ENCODE measurements at regions not wholly inside any gene's neighbourhood (a gene's known extent, or its start where the extent isn't known, plus 50 kb on each side); places are given as distances from the start of the nearest gene placed in this dataset.

DNA sequence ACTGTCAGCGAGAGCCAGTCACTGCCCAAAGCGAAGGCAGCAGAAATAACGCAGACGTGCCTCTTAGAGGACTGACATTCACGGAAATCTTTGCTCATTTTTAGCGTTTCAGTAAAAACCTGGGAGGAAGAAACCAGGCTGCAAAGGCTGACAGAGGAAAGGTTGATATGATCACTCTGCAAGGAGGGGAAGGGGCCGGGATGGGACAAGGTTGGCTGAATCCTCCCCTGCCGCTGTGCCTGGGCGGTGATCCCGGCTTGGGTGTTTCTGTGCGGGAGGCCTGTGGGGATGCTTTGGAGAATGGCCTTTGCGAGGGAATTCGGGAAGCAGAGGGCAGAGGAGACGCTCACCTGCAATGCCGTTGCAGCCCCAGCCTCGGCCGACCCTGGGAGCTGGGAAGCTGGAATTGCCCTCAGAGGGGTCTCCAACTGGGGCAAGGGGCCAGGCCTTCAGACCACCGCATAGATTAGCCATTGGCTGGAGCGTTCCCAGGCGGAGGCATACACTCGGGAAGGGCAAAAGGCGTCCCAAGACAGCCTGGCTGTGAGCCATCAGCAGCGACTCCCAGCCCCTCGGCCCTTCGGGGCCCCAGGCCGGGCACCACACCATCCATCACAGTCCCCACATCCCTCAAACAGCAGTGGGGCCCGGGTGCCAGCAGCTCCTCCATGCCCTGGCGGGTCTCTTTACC, 111.7 kb upstream of the GPC1 start:
- TF ChIP-seq, protein P1, sequence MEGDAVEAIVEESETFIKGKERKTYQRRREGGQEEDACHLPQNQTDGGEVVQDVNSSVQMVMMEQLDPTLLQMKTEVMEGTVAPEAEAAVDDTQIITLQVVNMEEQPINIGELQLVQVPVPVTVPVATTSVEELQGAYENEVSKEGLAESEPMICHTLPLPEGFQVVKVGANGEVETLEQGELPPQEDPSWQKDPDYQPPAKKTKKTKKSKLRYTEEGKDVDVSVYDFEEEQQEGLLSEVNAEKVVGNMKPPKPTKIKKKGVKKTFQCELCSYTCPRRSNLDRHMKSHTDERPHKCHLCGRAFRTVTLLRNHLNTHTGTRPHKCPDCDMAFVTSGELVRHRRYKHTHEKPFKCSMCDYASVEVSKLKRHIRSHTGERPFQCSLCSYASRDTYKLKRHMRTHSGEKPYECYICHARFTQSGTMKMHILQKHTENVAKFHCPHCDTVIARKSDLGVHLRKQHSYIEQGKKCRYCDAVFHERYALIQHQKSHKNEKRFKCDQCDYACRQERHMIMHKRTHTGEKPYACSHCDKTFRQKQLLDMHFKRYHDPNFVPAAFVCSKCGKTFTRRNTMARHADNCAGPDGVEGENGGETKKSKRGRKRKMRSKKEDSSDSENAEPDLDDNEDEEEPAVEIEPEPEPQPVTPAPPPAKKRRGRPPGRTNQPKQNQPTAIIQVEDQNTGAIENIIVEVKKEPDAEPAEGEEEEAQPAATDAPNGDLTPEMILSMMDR (conservative IDR thresholded peaks at IDR 0.05 in 1 of 2, IDR thresholded peaks at IDR 0.05 in 1 of 2; ENCODE audit: low read depth in 1 of 2, low read length in 2 of 2): no peak
- TF ChIP-seq EZH2 (IDR thresholded peaks at IDR 0.05; ENCODE audit: low read length, missing control alignments): no peak
